Mesenteric fat pad (tissue), 1 donor: ENCODE measurements at regions not wholly inside any gene's neighbourhood (a gene's known extent, or its start where the extent isn't known, plus 50 kb on each side); places are given as distances from the start of the nearest gene placed in this dataset.
A peak's percentile ranks its signal among the peaks of the same experiment; 100 is the strongest.
"Not testable (repeated sequence)": the region's sequence is repeated elsewhere in the genome, so short reads cannot be mapped to it uniquely, and the experiment has no call there.

Experiments
- DNase-seq: peaks from one replicate; pipeline ENCODE4 v3.0.0-alpha.2; 2020; ENCODE audit warnings: low spot score
- donor health status: DM: yes; HTN: yes; CAD: no.

GRCh38 chr10:44010873-44011602 is 362.4 kb upstream of the ZNF32 start:
- no peak for DNase-seq

GRCh38 chr10:44009891-44010632 is 361.4 kb upstream of the ZNF32 start:
- DNase-seq = no peak

- no peak for DNase-seq
Measured at GRCh38 chr10:44008917-44009709, 360.4 kb upstream of the ZNF32 start.

- no peak for DNase-seq
Measured at GRCh38 chr10:44008270-44008916, 359.7 kb upstream of the ZNF32 start.

- no peak for DNase-seq
Measured at GRCh38 chr10:44006771-44007170, 358.1 kb upstream of the ZNF32 start.

GRCh38 chr10:44005788-44006099 is 357.1 kb upstream of the ZNF32 start:
- DNase-seq = no peak

GRCh38 chr10:44004913-44005787 is 356.5 kb upstream of the ZNF32 start:
- no peak for DNase-seq

GRCh38 chr10:43998021-43998809 is 349.5 kb upstream of the ZNF32 start:
- DNase-seq = no peak

- DNase-seq = no peak
Measured at GRCh38 chr10:43997330-43997729, 348.6 kb upstream of the ZNF32 start.

GRCh38 chr10:43994539-43994938 is 345.9 kb upstream of the ZNF32 start:
- DNase-seq = no peak

- DNase-seq = not testable (repeated sequence)
Measured at GRCh38 chr10:43992816-43993215, 344.1 kb upstream of the ZNF32 start.

GRCh38 chr10:43986374-43986773 is 337.7 kb upstream of the ZNF32 start:
- peak; percentile 37 for DNase-seq

GRCh38 chr10:43985941-43986340 is 337.3 kb upstream of the ZNF32 start:
- DNase-seq = peak; percentile 62

GRCh38 chr10:43983856-43984271 is 335.2 kb upstream of the ZNF32 start:
- no peak for DNase-seq

- peak; percentile 82 for DNase-seq
Measured at GRCh38 chr10:43983405-43983804, 334.7 kb upstream of the ZNF32 start.

GRCh38 chr10:43982250-43982649 is 333.6 kb upstream of the ZNF32 start:
- DNase-seq = peak; percentile 64

- no peak for DNase-seq
Measured at GRCh38 chr10:43981696-43982095, 333.0 kb upstream of the ZNF32 start.

- no peak for DNase-seq
Measured at GRCh38 chr10:43981232-43981631, 332.6 kb upstream of the ZNF32 start.

GRCh38 chr10:43980715-43981114 is 332.0 kb upstream of the ZNF32 start:
- peak; percentile 41 for DNase-seq

- DNase-seq = peak; percentile 53
Measured at GRCh38 chr10:43980313-43980712, 331.6 kb upstream of the ZNF32 start.
